Upper lobe of left lung (tissue), 6 donors: ENCODE measurements at regions not wholly inside any gene's neighbourhood (a gene's known extent, or its start where the extent isn't known, plus 50 kb on each side); places are given as distances from the start of the nearest gene placed in this dataset.

Experiments used
- ATAC-seq, 2 donors: fragments of 200-7000 bp; cut with Tn5 transposase; one replicate each; pipeline ENCODE4 v1.9.1; 2022; ENCODE audit warnings: mild to moderate bottlenecking in 2 of 2, moderate library complexity in 2 of 2; ENCODE audit not compliant: low FRiP score in 2 of 2
- DNase-seq, 2 donors: peaks; one replicate each; pipeline ENCODE4 v3.0.0-alpha.2; 2019 to 2020
- H3K27ac ChIP-seq, 4 donors: fragments of 200-600 bp; sonication (generic); one replicate each; pipeline ENCODE4 v1.5.1; 2016 to 2019
- H3K27me3 ChIP-seq, 4 donors: fragments of 200-600 bp; sonication (generic); one replicate each; pipeline ENCODE4 v1.5.1; 2017 to 2019
- H3K36me3 ChIP-seq, 4 donors: fragments of 200-600 bp; sonication (generic); one replicate each; pipeline ENCODE4 v1.5.1; 2016 to 2019
- H3K4me1 ChIP-seq, 4 donors: fragments of 200-600 bp; sonication (generic); one replicate each; pipeline ENCODE4 v1.5.1; 2018 to 2019
- H3K4me3 ChIP-seq, 4 donors: fragments of 200-600 bp; sonication (generic); one replicate each; pipeline ENCODE4 v1.5.1; 2017 to 2019; ENCODE audit warnings: mild to moderate bottlenecking in 2 of 4, moderate library complexity in 1 of 4
- H3K9me3 ChIP-seq, 4 donors: fragments of 200-600 bp; sonication (generic); one replicate each; pipeline ENCODE4 v1.5.1; 2018 to 2019
- EP300 ChIP-seq, 4 donors: sonication (generic); formaldehyde crosslinking; IDR thresholded peaks; one replicate each; pipeline ENCODE4 v1.5.1; 2017; ENCODE audit warnings: antibody characterized with exemption in 4 of 4, control low read depth in 2 of 4
- POLR2A ChIP-seq, 4 donors: fragments of 450-650 bp; IDR thresholded peaks; one replicate each; pipeline ENCODE4 v1.5.1; 2016 to 2017; ENCODE audit warnings: antibody characterized with exemption in 4 of 4, mild to moderate bottlenecking in 2 of 4
- POLR2AphosphoS5 ChIP-seq, 2 donors: sonication (generic); formaldehyde crosslinking; IDR thresholded peaks; one replicate each; pipeline ENCODE4 v1.5.1; 2017; ENCODE audit warnings: antibody characterized with exemption in 2 of 2
- WGBS, 2 donors: methylation state at CpG; one replicate each; pipeline ENCODE4 v1.1.5; 2017 to 2018; 5-methylcytosine and 5-hydroxymethylcytosine counted together
- TF ChIP-seq, protein P1 (sequence below), 6 experiments: fragments of 450-650 bp in 4 of 6; fragments of 200-600 bp in 2 of 6; sonication (generic) in 2 of 6; IDR thresholded peaks; one replicate each; pipeline ENCODE4 v1.5.1; 2016 to 2019; ENCODE audit warnings: antibody characterized with exemption in 6 of 6
- donor health status: DM: no; HTN: no; CAD: no; lungs with moderate emphysema.
- donor health status: DM: no; HTN: yes; CAD: no; lungs with severe emphysema.

DNA sequence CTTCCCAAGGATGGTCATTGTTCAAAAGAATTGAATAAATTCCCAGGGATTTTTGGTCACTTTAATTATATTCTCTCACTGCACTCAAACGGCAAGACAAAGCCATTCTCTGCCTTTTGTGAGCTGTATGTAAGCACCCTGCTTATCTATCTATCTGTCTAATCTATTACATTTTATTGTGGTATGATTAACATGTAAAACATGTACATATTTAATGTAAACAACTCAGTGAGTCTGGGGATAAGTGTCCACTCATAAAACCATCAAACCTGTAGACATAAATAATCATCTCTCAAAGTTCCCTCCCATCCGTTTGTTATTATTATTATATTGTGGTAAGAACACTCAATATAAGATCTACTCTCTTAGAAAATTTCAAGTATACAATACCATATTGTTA lies 167.1 kb downstream of the CAND1 start:
- H3K9me3 ChIP-seq = no peaks in the 10 kb centered on the region
- no peak overlapping the region for H3K4me3 ChIP-seq
- peak overlapping the region in 1 of 4 donors; percentile 17 for H3K27ac ChIP-seq
- no peak for TF ChIP-seq POLR2A (IDR thresholded peaks at IDR 0.05)
- H3K4me1 ChIP-seq = peaks cover 7 to 19% (median 10%) of the 10 kb centered on the region in 4 donors
- no peaks in the 10 kb centered on the region for H3K27me3 ChIP-seq
- no peaks in the 10 kb centered on the region for H3K36me3 ChIP-seq
- ATAC-seq = no peak
- DNase-seq = no peak
- WGBS, 2 donors = 52 to 54% methylated on average over 2 of the region's 2 CpGs

DNA sequence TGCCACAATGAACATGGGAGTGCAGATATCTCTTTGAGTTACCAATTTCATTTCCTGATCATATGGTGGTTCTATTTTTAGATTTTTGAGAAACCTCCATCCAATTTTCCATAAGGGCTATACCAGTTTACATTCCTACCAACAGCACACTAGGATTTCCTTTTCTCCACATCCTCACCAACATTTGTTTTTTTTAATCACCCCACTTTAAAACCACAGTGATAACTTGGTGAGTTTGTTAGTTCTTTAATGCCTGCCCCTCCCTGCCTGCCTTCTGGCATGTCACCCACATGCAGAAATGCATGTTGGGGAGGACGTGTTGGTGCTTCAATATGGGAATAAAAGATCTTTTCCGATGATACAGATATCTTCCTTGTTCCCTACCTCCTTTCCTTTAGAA lies 167.9 kb downstream of the CAND1 start:
- H3K27me3 ChIP-seq = no peaks in the 10 kb centered on the region
- DNase-seq (no peak), ATAC-seq (no peak)
- no peak overlapping the region for H3K4me3 ChIP-seq
- H3K9me3 ChIP-seq = no peaks in the 10 kb centered on the region
- H3K36me3 ChIP-seq = no peaks in the 10 kb centered on the region
- H3K4me1 ChIP-seq = peaks cover 7 to 19% (median 14%) of the 10 kb centered on the region in 4 donors
- WGBS, 2 donors = 69 to 75% methylated on average over 2 of the region's 2 CpGs
- TF ChIP-seq, protein P1, sequence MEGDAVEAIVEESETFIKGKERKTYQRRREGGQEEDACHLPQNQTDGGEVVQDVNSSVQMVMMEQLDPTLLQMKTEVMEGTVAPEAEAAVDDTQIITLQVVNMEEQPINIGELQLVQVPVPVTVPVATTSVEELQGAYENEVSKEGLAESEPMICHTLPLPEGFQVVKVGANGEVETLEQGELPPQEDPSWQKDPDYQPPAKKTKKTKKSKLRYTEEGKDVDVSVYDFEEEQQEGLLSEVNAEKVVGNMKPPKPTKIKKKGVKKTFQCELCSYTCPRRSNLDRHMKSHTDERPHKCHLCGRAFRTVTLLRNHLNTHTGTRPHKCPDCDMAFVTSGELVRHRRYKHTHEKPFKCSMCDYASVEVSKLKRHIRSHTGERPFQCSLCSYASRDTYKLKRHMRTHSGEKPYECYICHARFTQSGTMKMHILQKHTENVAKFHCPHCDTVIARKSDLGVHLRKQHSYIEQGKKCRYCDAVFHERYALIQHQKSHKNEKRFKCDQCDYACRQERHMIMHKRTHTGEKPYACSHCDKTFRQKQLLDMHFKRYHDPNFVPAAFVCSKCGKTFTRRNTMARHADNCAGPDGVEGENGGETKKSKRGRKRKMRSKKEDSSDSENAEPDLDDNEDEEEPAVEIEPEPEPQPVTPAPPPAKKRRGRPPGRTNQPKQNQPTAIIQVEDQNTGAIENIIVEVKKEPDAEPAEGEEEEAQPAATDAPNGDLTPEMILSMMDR (IDR thresholded peaks at IDR 0.05) = no peak
- TF ChIP-seq EP300 (IDR thresholded peaks at IDR 0.05) = no peak
- no peak for TF ChIP-seq POLR2A (IDR thresholded peaks at IDR 0.05)
- no peak for TF ChIP-seq POLR2AphosphoS5 (IDR thresholded peaks at IDR 0.05)
- no peak overlapping the region for H3K27ac ChIP-seq

DNA sequence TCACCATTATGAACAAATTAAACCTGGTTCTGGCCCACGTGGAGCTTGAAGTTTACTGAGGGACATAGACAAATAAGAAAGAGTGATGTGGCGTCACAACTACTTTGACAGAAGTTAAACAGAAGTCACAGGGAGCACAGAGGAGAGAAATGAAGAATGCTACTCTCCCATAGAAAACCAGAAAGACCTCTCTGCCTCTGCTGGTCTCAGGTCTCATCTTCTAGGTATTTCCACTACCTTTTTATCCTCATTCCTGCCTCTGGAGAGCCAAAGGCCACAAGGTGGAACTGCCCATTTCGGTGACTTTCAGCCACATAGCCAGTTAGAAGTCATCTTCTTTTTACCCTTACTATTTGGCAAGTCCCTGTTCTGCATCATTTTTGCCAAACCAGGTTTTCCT lies 170.5 kb downstream of the CAND1 start:
- Histone ChIP-seq H3K27ac (no peak overlapping the region), H3K4me1 (peaks cover 0 to 12% (median 8%) of the 10 kb centered on the region in 4 donors), H3K27me3 (no peaks in the 10 kb centered on the region), H3K36me3 (no peaks in the 10 kb centered on the region), H3K4me3 (no peak overlapping the region), H3K9me3 (no peaks in the 10 kb centered on the region)
- TF ChIP-seq, protein P1 (IDR thresholded peaks at IDR 0.05) = no peak
- TF ChIP-seq POLR2A (IDR thresholded peaks at IDR 0.05) (no peak), EP300 (IDR thresholded peaks at IDR 0.05) (no peak), POLR2AphosphoS5 (IDR thresholded peaks at IDR 0.05) (no peak)
- no peak for ATAC-seq
- 84 to 94% methylated on average over 3 of the region's 3 CpGs for WGBS, 2 donors
- DNase-seq = no peak

DNA sequence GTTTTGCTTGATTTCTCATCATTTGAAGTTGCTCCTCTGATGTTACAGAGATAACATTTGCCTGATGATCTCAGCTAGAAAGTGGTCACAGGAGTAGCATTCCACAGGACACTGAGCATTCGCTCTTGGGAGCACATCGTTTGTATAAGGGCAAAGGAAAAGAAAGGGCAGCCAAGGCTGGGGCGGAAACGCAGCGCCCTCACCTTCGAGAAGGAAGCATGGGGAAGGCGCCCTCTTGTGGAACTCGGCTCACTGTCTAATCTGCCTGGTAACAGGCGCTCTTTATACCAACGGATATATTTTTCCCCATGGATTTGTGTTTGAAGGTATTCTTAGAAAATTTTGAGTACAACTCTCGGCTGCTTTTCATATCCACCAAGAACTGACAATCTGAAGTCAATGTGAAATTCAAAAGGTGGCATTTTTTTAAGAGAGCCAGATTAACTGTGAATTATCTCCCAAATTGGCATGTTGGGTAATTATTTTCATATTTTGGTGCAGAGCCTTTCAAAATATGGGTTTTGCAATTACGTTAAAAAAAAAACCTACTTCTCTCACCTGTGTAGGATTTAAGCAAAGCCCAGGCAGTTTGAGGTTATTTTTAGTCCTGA lies 172.7 kb downstream of the CAND1 start:
- peaks cover 0 to 7% (median 4%) of the 10 kb centered on the region in 4 donors for H3K4me1 ChIP-seq
- 12 to 13% methylated on average over 12 of the region's 12 CpGs for WGBS, 2 donors
- DNase-seq (peak; percentile 8 to 83), ATAC-seq (peak; percentile 83 to 95)
- no peaks in the 10 kb centered on the region for H3K36me3 ChIP-seq
- H3K4me3 ChIP-seq = no peak overlapping the region
- TF ChIP-seq EP300 (IDR thresholded peaks at IDR 0.05) (no peak), POLR2A (IDR thresholded peaks at IDR 0.05) (no peak), POLR2AphosphoS5 (IDR thresholded peaks at IDR 0.05) (peak in 1 of 2 donors; percentile 10)
- TF ChIP-seq, protein P1 (IDR thresholded peaks at IDR 0.05) = peak; percentile 48 to 79 (median 62)
- no peaks in the 10 kb centered on the region for H3K9me3 ChIP-seq
- peak overlapping the region in 2 of 4 donors; percentile 2 to 11 for H3K27ac ChIP-seq
- no peaks in the 10 kb centered on the region for H3K27me3 ChIP-seq

DNA sequence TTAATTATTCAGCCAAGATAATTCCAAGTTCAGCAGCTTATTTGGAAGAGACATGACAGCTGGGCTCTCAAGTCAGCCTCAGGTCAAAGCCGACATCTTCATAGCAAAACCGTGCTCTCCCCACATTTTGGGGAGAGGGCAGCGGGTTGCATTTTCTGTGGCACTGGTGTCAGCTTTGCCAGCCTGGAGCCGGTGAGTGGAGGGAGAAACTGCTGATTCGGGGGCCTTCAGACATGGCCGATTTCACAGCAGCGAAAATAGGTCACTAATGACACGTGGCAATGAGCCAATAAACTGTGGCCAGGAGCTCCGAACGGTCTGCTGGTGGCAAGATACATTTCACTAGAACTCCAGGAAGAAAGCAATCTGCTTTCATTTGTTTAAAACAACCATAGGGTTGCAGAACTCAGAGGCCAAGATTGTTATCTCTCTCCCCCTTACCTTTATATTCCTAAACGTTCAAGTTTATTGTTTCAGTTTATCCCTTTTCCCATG lies 173.2 kb downstream of the CAND1 start:
- peaks cover 0 to 7% (median 4%) of the 10 kb centered on the region in 4 donors for H3K4me1 ChIP-seq
- H3K4me3 ChIP-seq = no peak overlapping the region
- 43 to 55% methylated on average over 9 to 11 of the region's 11 CpGs for WGBS, 2 donors
- no peaks in the 10 kb centered on the region for H3K27me3 ChIP-seq
- no peak for ATAC-seq
- TF ChIP-seq POLR2AphosphoS5 (IDR thresholded peaks at IDR 0.05) (no peak), EP300 (IDR thresholded peaks at IDR 0.05) (no peak), POLR2A (IDR thresholded peaks at IDR 0.05) (no peak)
- TF ChIP-seq, protein P1 (IDR thresholded peaks at IDR 0.05) = no peak
- H3K27ac ChIP-seq = no peak overlapping the region
- no peak for DNase-seq
- no peaks in the 10 kb centered on the region for H3K36me3 ChIP-seq
- no peaks in the 10 kb centered on the region for H3K9me3 ChIP-seq
